Activated naive CD4-positive, alpha-beta T cell treated with anti-CD3 and anti-CD28 coated beads, Interleukin-2, amount 50 U/mL, for 72 hours (primary cell): ENCODE measurements at regions not wholly inside any gene's neighbourhood (a gene's known extent, or its start where the extent isn't known, plus 50 kb on each side); places are given as distances from the start of the nearest gene placed in this dataset.

Experiments used
- ATAC-seq, 2 donors: fragments of 150-1000 bp; cut with Tn5 transposase; 2 replicates each; pipeline ENCODE4 v1.10.0; 2021; ENCODE audit warnings: mild to moderate bottlenecking in 2 of 2, moderate library complexity in 2 of 2
- DNase-seq, 2 donors: peaks; one replicate each; pipeline ENCODE4 v3.0.0; 2021 to 2022; ENCODE audit warnings: low spot score in 2 of 2
- H3K27ac Mint-ChIP-seq, 2 donors: one replicate each; pipeline ENCODE4 v1.8.0; 2022; ENCODE audit warnings: mild to moderate bottlenecking in 2 of 2, mixed read lengths in 2 of 2
- H3K36me3 Mint-ChIP-seq, 2 donors: one replicate each; pipeline ENCODE4 v1.8.0; 2022; ENCODE audit warnings: mixed read lengths in 2 of 2
- H3K9me3 Mint-ChIP-seq, 2 donors: one replicate each; pipeline ENCODE4 v1.8.0; 2022; ENCODE audit warnings: mixed read lengths in 2 of 2

GRCh38 chr13:112181336-112182067, 114.6 kb downstream of the SOX1 start:
- no peak overlapping the region for H3K27ac Mint-ChIP-seq
- DNase-seq (no peak), ATAC-seq (no peak)
- H3K9me3 Mint-ChIP-seq, result no peaks in the 10 kb centered on the region
- H3K36me3 Mint-ChIP-seq, result no peaks in the 10 kb centered on the region

GRCh38 chr13:112182251-112182650, 115.3 kb downstream of the SOX1 start:
- H3K36me3 Mint-ChIP-seq, result no peaks in the 10 kb centered on the region
- no peak for ATAC-seq
- no peaks in the 10 kb centered on the region for H3K9me3 Mint-ChIP-seq
- H3K27ac Mint-ChIP-seq, result no peak overlapping the region
- no peak for DNase-seq

GRCh38 chr13:112182846-112183531, 116.0 kb downstream of the SOX1 start:
- Mint-ChIP-seq H3K27ac (no peak overlapping the region), H3K9me3 (no peaks in the 10 kb centered on the region), H3K36me3 (no peaks in the 10 kb centered on the region)
- DNase-seq, result no peak
- ATAC-seq, result no peak

- Mint-ChIP-seq H3K27ac (no peak overlapping the region), H3K36me3 (peaks cover 0 to 4% of the 10 kb centered on the region in 2 donors), H3K9me3 (peaks cover 0 to 2% of the 10 kb centered on the region in 2 donors)
- ATAC-seq (no peak), DNase-seq (no peak)
Measured at GRCh38 chr13:112183532-112184090, 116.7 kb downstream of the SOX1 start.

- H3K9me3 Mint-ChIP-seq, result peaks cover 0 to 4% of the 10 kb centered on the region in 2 donors
- ATAC-seq, result no peak
- peaks cover 0 to 4% of the 10 kb centered on the region in 2 donors for H3K36me3 Mint-ChIP-seq
- no peak for DNase-seq
- H3K27ac Mint-ChIP-seq, result no peak overlapping the region
Measured at GRCh38 chr13:112184261-112184660, 117.3 kb downstream of the SOX1 start.

- ATAC-seq (no peak), DNase-seq (no peak)
- H3K9me3 Mint-ChIP-seq, result peaks cover 0 to 4% of the 10 kb centered on the region in 2 donors
- H3K36me3 Mint-ChIP-seq, result peaks cover 0 to 4% of the 10 kb centered on the region in 2 donors
- no peak overlapping the region for H3K27ac Mint-ChIP-seq
Measured at GRCh38 chr13:112184851-112185371, 118.0 kb downstream of the SOX1 start.

GRCh38 chr13:112185466-112185865, 118.5 kb downstream of the SOX1 start:
- peaks cover 0 to 4% of the 10 kb centered on the region in 2 donors for H3K36me3 Mint-ChIP-seq
- no peak for DNase-seq
- H3K9me3 Mint-ChIP-seq, result peaks cover 0 to 4% of the 10 kb centered on the region in 2 donors
- ATAC-seq, result no peak
- no peak overlapping the region for H3K27ac Mint-ChIP-seq

GRCh38 chr13:112186091-112186490, 119.1 kb downstream of the SOX1 start:
- Mint-ChIP-seq H3K9me3 (peaks cover 0 to 4% of the 10 kb centered on the region in 2 donors), H3K27ac (no peak overlapping the region), H3K36me3 (peaks cover 0 to 4% of the 10 kb centered on the region in 2 donors)
- no peak for DNase-seq
- no peak for ATAC-seq

GRCh38 chr13:112187527-112188297, 120.8 kb downstream of the SOX1 start:
- DNase-seq, result no peak
- Mint-ChIP-seq H3K27ac (no peak overlapping the region), H3K36me3 (peaks cover 0 to 4% of the 10 kb centered on the region in 2 donors), H3K9me3 (peaks cover 0 to 4% of the 10 kb centered on the region in 2 donors)
- no peak for ATAC-seq

- H3K36me3 Mint-ChIP-seq, result peaks cover 0 to 4% of the 10 kb centered on the region in 2 donors
- no peak for ATAC-seq
- peaks cover 0 to 10% of the 10 kb centered on the region in 2 donors for H3K9me3 Mint-ChIP-seq
- H3K27ac Mint-ChIP-seq, result no peak overlapping the region
- no peak for DNase-seq
Measured at GRCh38 chr13:112188298-112188610, 121.3 kb downstream of the SOX1 start.

GRCh38 chr13:112193463-112194166, 126.7 kb downstream of the SOX1 start:
- ATAC-seq (no peak), DNase-seq (no peak)
- Mint-ChIP-seq H3K27ac (no peak overlapping the region), H3K36me3 (peaks cover 0 to under 1% of the 10 kb centered on the region in 2 donors), H3K9me3 (peaks cover 0 to 8% of the 10 kb centered on the region in 2 donors)

GRCh38 chr13:112194167-112194530, 127.2 kb downstream of the SOX1 start:
- Mint-ChIP-seq H3K36me3 (no peaks in the 10 kb centered on the region), H3K9me3 (peaks cover 0 to 6% of the 10 kb centered on the region in 2 donors), H3K27ac (no peak overlapping the region)
- DNase-seq (no peak), ATAC-seq (no peak)

- Mint-ChIP-seq H3K9me3 (peaks cover 0 to 6% of the 10 kb centered on the region in 2 donors), H3K36me3 (no peaks in the 10 kb centered on the region), H3K27ac (no peak overlapping the region)
- no peak for DNase-seq
- no peak for ATAC-seq
Measured at GRCh38 chr13:112194579-112194978, 127.6 kb downstream of the SOX1 start.

GRCh38 chr13:112198396-112199010, 131.6 kb downstream of the SOX1 start:
- no peaks in the 10 kb centered on the region for H3K9me3 Mint-ChIP-seq
- H3K27ac Mint-ChIP-seq, result no peak overlapping the region
- DNase-seq (no peak), ATAC-seq (no peak)
- H3K36me3 Mint-ChIP-seq, result no peaks in the 10 kb centered on the region

GRCh38 chr13:112200200-112200599, 133.3 kb downstream of the SOX1 start:
- no peak overlapping the region for H3K27ac Mint-ChIP-seq
- ATAC-seq (no peak), DNase-seq (no peak)
- H3K36me3 Mint-ChIP-seq, result peaks cover 0 to 6% of the 10 kb centered on the region in 2 donors
- no peaks in the 10 kb centered on the region for H3K9me3 Mint-ChIP-seq

GRCh38 chr13:112202266-112202665, 135.3 kb downstream of the SOX1 start:
- H3K9me3 Mint-ChIP-seq, result no peaks in the 10 kb centered on the region
- peaks cover 0 to 6% of the 10 kb centered on the region in 2 donors for H3K36me3 Mint-ChIP-seq
- DNase-seq (no peak), ATAC-seq (no peak)
- no peak overlapping the region for H3K27ac Mint-ChIP-seq
